Stimulated activated CD8-positive, alpha-beta memory T cell treated with anti-CD3 and anti-CD28 coated beads, Interleukin-4, amount 100 ng/mL, for 24 hours (primary cell): ENCODE measurements at regions not wholly inside any gene's neighbourhood (a gene's known extent, or its start where the extent isn't known, plus 50 kb on each side); places are given as distances from the start of the nearest gene placed in this dataset.

Source experiments
- DNase-seq: peaks from one replicate; pipeline ENCODE4 v3.0.0-alpha.2; 2020; ENCODE audit warnings: low read depth

DNA sequence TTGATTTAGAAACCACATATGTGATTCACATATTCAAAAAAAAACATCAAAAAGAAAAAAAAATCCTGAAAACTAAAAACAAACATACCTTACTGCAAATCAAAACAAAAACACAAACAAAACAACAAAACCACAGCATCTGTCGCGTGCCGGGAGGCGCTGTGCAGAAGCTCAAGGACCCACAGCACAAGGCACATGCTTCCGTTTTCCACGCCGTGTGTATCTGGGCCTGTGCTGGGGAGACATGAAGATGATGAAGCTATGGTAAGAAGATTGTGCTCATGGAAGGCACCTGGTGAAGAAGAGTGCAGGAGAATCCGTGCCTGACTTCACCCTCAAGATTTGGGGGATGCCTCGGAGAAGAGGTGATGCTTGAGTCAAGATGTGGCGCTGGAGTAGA is 788.9 kb upstream of the ARRDC4 start:
- no peak for DNase-seq

DNA sequence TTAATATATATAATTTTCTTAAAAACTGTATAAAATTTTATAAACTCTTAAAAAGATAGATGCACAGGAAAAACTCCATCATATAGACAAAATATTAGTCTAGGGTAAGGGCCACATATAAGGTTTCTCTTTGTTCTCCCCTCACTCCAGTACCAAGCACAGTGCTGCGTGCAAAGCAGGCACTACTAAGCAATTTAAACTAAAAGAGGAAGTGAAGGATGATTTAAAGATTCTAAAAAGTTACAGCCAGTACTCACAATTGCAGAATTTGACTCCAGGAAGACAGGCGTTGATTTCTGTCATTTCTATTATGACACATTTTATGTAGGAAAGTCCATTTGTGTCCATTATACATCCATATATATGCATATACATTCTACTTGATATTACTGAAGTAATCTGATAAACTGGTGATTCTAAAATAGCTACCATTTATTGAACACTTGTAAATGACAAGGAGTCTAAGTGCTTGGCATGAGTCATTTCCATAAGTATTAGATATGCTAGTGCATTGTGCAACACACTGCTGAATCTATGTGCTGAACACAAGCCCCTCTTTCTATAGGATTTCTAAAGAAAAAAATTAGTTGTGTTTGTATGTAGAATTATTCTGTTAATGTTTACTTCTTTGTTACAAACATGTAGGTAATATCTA is 785.5 kb upstream of the ARRDC4 start:
- DNase-seq, result no peak

DNA sequence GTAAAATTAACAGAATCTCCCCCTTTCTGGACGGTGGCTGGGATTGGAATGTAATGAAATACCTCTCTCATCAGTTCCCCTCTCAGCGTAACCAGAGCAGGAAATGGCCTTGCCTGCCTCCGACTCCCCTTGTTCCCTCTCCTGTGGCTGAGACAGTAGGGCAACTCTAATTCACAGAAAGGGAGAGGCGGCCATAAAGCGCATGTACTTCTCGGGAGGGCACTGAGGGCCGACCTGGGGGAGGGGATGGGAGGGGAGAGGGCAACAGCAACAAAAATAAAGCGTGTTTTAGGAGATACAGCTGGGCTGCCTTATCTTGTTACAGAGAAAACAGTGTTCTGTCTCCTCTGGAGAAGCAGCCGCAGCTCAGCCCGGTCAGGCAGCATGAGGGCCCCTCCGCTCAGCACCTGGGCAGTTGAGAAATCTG is 783.3 kb upstream of the ARRDC4 start:
- DNase-seq, result no peak

DNA sequence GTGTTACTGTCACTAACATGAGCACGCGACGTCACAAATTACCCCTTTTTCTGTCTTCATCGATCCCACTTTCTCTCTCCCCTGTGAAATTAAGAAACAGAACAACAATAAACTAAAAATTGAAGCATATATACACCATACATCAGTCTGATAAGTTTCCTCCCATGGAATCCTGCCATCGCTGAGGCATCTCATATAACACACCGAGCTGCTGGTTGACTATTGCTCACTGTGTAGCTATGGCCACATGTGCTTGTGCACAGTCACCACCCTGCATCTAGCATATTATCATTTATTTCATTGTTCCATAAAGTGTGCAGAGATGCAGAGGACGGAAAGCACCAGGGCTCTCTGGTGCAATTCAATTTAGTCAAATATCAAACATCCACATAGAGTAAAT is 777.9 kb upstream of the ARRDC4 start:
- no peak for DNase-seq

DNA sequence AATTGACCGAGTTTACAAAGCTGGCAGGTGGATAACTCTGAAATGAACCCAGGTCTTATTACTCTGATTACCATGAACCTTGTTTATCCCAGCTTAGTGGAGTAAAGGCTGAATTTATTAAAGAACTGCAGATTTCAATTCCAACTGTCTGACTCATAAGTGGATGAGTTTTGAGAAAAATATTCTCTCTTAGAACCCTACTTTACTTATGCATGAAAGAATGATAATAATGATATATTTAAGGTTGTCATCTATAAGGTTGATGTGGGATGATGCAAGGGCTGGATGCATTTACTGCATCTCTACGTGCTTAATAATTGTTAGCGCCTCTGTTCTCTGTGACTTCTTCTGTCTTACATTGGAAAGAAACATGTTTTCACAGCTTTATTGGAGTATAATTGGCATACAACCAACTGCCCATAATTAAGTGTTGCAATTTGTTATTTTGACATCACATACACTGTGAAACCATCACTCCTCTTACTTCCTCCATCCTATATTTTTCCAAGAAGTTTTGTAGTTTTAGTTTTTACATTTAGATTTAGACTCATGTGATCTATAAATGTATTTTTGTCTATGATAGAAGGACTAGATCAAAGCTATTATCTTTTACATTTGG is 771.2 kb upstream of the ARRDC4 start:
- no peak for DNase-seq

DNA sequence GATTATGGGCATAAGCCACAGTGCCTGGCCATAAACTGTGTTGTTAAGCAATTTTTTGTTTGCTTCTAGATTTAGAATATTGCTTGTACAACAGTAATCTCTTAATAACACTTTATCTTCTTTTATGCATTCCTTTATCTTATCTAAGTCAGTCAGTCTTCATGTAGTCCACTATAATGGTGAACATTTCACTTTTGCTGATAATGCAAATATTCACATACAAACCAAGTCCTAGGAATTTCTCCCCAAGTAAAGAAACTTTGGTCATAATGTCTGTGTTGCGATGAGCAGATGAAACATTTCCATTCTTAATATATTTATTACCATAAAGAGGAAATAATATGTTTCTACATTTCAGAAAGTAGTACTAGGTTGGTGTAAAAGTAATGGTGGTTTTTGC is 765.8 kb upstream of the ARRDC4 start:
- DNase-seq, result no peak

DNA sequence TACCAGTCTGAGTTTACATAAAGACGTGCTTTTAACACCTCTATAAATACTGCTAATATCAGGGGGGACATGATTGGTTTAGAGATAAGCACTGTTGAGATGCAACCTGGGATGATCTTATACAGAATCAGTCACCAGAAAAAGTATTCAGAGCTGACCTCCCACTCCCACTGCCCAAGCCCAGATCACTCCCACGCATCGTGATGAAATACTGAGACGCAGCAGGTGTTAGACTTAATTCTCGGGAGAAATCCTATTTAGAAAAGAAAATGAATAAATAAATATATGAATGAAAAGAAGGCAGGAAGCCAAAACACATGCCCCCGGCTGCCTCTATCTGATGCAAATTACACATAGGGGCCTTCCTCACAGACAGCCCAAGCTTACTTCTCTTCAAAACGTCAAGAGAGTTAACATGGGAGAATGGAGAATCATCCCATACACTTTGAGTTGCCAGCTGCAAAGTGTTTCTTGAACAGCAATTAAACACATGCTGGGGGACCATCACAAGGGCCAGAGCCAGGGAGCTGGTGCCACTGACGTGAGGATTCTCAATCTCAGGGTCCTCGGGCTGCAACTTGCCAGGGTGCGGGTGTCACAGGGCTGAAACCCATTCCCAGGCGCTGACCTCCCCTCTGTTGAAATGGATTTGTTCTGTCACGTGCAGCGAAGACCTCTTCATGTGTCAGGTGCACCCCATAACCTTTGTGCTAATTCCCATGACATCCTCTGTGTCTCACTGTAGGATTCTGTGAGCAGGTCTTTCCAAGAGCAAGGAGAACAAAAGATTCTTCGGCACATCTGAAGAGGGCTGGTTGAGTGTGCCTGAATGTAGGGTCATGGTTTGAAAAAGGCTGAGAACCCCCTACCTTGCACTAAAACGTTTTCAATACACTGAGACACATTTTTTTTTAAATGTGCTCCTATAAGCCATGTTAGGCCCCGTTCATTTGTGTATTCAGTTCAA is 764.2 kb upstream of the ARRDC4 start:
- DNase-seq, result no peak

DNA sequence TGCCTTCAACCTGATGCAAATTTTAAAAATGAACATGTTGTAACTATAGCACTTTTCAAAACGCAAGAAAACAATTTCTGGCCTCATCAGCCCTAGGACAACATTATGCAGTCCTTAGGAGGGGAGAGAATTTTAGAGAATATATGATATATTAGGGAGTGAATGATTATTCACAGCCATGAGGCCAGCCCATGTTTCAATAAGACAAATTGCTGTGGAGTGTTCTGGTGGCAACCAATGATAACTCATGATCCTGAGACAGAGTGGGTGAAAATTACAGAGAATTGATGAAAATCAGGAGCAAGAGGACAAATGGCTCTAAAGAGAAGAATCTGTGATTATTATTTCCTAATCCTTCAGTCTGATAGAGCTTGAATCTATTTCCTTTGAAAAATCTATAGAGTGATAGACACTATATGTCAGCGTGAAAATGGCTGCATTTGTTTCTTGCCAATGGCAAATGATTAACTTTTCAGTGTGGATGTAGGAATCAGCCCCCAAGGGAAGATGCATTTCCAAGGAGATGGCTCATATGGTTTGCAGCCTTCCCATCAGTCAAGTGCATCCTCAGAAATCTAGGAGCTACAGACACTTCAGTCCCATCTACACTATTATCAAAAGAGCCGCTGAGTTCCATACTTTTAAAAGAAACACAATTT is 761.0 kb upstream of the ARRDC4 start:
- no peak for DNase-seq

DNA sequence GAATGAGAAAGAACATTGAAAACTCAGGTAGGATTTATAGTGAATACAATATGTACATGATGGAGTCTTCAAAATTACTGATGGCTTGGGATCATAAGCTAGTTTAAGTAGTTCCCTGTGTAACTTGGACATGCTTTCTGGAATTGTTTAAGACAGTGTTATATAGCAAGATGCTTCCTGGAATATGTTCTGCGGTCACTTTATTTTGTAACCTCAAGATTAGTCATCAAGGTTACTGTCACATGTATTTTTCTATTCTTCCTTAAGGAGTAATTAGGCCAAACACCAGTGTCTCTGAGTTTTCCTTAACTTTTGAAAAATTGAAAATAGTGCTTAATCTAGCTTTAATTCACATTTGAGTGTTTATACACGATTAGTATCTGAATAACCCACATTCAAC is 760.3 kb upstream of the ARRDC4 start:
- DNase-seq, result no peak

DNA sequence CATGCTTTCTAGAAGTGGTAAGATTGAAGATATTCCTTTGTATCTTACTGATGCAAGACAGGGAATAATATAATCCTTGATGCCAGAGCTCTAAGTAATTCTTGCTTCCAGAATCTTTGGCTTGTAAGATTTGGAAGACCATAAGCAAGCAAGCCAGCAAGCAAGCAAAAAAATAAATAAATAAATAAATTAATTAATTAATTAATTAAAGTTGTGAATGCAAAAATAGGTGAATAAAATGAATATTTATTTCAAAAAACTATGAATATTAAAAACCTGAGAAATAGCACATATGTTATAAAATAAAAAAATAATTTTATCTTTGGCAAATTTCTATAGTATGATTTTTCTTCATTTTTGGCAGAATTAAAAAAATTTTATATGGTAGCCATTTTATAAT is 750.2 kb upstream of the ARRDC4 start:
- no peak for DNase-seq

DNA sequence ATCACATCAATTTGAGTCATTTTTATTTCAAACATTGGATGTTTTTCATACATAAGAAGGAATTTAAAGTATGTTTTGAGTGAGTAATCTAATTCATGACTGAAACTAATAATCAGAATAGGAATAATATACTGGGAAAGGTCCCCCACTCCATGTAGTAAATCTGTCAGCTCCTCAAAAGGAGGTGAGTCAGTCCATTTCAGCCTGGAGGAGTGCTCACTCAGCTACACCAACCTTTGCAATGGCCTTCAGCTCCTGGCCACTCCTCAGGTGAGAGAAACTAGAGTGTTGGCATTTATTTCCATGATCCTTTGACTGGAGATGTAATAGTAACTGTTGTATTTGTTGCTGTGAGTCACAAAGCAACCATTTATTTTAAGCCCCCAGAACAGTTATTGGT is 744.9 kb upstream of the ARRDC4 start:
- DNase-seq, result no peak

DNA sequence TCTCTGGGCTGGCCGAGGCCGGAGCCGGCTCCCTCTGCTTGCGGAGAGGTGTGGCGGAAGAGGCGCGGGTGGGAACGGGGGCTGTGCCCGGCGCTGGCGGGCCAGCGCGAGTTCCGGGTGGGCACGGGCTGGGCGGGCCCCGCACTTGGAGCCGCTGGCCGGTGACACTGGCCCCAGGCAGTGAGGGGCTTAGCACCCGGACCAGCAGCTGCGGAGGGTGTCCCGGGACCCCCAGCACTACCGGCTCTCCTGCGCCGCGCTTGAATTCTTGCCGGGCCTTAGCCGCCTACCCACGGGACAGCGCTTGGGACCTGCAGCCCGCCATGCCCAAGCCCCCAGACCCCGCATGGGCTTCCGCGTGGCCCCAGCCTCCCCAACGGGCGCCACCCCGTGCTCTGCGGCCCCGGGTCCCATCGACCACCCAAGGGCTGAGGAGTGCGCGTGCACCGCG is 736.3 kb upstream of the ARRDC4 start:
- DNase-seq, result no peak

DNA sequence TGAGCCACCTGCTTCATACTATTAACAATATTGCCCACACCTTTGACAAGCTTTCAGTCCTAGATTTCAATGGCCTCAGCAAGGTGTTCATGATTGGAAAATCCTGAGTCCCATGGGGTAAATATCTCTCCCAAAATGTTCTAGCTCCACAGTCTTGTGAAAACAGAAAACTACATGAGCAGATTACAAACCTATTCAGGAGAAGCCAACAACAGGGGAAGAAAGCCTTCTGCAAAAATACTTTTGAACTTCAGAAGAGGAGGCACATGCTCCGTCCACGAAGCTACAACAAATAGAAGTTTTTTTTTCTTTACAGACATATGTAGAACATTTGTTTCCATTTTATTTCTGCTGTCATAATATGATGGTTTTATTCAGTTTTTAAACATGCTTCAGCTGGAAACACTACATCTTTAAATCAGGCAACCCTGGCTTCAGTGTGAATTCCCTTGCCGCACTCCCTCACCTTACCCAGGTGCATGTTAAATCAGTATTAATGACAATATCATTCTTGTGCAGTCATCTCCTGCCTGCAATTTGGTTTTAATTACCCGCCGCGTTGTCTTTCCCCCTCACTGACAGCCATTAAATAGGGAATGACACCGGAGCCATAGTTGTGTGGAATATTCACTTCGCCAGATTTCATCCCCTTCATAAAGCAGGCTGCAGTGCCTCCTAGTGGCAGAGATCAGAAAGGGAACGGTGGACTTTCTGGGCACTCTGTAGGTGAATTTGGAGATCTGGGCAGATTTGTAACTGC is 725.5 kb upstream of the ARRDC4 start:
- no peak for DNase-seq

DNA sequence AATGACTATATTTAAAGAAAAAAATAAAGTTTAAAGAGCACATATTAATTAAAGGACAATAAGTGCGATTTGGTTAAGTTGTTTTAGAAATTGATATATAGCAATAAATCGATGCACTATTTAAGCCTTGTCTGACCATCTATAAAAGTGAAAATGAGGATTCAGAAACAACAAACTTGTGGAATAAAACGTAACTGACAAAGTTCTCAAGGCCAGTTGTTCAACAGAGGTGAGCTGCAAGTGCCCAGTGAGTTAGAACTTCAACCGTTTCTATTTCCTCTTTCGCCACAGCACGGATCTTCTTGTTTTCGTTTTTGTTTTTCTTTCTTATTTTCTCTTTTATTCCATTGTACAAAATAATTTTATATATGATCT is 724.9 kb upstream of the ARRDC4 start:
- DNase-seq, result no peak

DNA sequence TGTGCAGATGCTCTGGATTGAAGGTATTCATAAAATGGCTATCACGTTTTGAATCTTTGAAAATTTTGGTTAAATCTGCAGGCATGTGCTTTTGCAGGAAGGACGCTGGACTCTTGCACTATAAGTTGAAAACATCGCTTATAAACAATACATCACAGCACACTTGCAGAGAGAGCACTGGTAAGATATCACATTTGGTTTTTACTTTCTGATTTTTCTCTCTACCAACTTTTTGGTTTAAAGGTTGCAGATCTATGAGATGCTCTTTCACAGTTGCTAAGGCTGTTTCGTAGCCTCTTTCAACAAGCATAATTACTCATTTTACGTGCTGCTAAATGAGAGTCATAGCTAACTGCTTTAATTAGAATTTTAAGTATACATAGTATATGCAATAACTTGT is 724.4 kb upstream of the ARRDC4 start:
- DNase-seq, result no peak

DNA sequence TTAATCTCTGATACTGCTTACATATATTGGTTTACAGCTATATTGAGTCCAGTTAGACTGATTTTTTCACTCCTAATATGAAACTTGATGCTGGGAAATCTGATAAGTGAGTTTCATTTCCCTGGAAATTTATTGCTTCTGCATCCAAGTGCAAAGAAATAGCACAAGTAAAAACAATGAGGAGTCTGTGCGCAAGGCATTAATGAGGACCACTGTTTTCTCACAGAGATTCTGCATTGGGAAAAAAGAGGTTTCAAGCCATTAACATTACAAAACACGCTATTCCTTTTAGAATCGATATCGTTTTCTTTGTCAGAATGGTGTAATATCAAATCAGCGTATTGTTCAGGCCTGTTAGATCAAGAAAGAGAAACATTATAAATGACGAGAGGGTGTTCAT is 723.3 kb upstream of the ARRDC4 start:
- no peak for DNase-seq

DNA sequence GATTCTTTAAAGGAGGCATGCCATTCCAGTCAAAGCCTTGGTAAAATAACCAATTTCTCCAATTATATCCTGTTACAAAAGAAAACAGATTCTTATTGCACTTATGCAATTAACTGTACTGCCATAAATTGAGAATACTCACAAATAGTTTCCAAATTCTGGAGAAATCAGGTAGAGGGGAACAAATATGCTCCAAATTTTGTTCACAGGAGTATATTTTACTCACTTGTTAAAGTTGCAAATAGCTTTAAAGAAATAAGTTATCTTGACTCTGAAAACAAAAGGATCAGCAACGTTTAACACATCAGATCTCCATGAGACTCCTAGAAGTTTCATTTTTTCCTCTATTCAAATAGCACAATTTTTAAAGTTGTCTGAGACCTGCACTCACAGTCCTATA is 712.1 kb upstream of the ARRDC4 start:
- DNase-seq, result no peak

DNA sequence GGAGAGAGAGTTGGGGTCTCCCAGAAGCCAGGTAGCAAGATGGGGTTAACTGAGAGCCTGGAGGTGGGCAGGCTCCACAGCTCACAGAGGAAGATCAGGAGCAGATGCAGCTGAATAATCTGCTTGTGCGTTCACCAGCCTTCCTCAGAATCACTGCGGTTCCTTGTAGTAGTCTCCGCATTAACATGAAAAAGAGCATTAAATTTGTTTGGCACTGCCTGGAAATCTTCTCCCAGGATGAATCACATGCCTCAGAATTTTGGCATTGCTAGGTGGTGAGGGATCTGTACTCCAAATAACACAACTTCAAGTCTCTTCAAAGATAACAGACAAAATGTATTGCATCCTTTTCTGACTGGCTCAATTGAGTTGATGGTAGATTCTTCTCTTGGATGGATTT is 700.6 kb upstream of the ARRDC4 start:
- no peak for DNase-seq

DNA sequence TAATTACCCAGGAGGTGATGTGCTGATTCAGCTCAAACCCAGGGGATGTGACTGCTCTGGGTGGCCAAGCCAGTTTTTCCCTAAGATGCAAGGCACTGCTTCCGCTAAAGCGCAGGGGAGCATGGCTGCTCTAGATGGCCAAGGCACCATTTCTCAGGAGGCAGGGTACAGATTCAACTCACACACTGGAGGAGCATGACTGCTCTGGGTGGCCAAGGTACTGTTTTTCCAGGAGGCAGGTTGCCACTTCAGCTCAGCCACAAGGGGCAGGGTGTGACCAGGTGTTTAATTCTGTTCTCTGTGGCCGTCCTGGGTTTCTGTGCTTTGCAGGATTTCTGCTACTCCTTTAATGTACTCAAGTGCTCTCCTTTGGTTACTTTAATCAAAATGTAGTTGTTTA is 659.3 kb upstream of the ARRDC4 start:
- no peak for DNase-seq

DNA sequence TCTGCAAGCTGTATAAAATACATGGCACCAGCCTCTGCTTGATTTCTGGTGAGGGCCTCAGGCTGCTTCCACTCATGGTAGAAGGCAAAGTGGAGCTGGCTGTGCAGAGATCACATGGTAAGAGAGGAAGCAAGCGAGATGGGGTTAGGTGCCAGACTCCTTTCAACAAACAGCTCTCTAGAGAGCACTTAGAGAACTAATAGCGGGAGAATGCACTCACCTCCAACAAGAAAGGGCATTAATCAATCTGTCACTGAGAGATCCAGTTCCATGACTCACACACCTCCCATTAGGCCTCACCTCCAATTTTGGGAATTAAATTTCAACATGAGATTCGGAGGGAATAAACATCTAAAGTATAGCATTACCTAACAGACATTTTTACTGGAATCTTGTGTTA is 644.1 kb upstream of the ARRDC4 start:
- DNase-seq, result no peak

DNA sequence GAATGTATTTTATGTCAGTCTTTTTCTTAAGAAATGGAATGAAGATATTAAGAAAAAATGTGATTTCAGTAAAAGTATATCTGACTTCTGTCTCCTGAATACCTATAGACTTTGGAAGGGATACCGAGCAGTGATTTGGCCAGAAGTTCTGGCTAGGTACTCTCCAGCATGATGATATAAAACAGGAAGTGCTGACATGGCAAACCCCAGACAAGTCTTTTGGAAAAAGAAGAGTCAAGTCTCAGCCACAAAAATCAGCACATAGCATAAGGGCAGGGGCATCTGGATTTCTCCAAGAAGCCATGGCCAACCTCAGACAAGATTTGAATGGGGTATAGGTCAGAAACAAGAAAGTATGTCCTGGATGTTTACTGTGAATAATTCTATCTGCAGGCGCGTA is 643.3 kb upstream of the ARRDC4 start:
- no peak for DNase-seq

DNA sequence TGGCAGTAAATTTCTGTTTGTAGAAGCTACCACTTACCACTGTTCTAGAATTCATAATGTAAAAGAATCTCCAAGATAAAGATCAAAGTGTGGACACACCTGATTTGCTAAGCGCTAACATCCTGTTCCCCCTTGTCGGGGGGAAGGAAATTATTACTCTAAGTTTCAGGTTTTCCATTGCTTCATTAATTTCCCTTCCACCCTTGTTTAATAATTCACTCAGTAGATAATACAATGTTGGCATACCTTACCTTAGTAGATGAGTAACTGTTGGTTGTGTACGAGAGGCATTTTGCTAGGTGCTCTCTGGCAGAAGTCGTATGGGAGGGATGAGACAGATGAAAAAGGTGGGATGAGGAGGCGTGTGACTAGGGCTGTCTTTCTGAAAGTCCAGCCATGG is 641.2 kb upstream of the ARRDC4 start:
- DNase-seq, result no peak
